Large intestine (tissue), 3 donors: ENCODE measurements at regions not wholly inside any gene's neighbourhood (a gene's known extent, or its start where the extent isn't known, plus 50 kb on each side); places are given as distances from the start of the nearest gene placed in this dataset.

Experiments
- DNase-seq, 2 donors: peaks; one replicate each; pipeline versions ENCODE4 v3.0.0 to v3.0.0-alpha.2; 2013
- H3K27ac ChIP-seq: one replicate; pipeline ENCODE4 v1.5.1; 2013; ENCODE audit warnings: low read length
- H3K27me3 ChIP-seq: 2 replicates; pipeline ENCODE4 v1.6.1; 2013; ENCODE audit warnings: low read length; ENCODE audit not compliant: control insufficient read depth, insufficient read depth
- H3K36me3 ChIP-seq: 2 replicates; pipeline ENCODE4 v1.6.1; 2013; ENCODE audit warnings: low read length; ENCODE audit not compliant: control insufficient read depth, insufficient read depth
- H3K4me1 ChIP-seq: one replicate; pipeline ENCODE4 v1.6.1; 2013; ENCODE audit warnings: low read length; ENCODE audit not compliant: control insufficient read depth, insufficient read depth
- H3K4me3 ChIP-seq: one replicate; pipeline ENCODE4 v1.5.1; 2013; ENCODE audit warnings: low read length
- H3K9me3 ChIP-seq: one replicate; pipeline ENCODE4 v1.6.1; 2013; ENCODE audit warnings: mild to moderate bottlenecking, low read depth, low read length, moderate library complexity; ENCODE audit not compliant: control insufficient read depth
- WGBS: methylation state at CpG from one replicate; pipeline ENCODE4 v1.1.5; 2013; ENCODE audit warnings: low lambda C conversion rate; ENCODE audit not compliant: insufficient coverage; 5-methylcytosine and 5-hydroxymethylcytosine counted together

DNA sequence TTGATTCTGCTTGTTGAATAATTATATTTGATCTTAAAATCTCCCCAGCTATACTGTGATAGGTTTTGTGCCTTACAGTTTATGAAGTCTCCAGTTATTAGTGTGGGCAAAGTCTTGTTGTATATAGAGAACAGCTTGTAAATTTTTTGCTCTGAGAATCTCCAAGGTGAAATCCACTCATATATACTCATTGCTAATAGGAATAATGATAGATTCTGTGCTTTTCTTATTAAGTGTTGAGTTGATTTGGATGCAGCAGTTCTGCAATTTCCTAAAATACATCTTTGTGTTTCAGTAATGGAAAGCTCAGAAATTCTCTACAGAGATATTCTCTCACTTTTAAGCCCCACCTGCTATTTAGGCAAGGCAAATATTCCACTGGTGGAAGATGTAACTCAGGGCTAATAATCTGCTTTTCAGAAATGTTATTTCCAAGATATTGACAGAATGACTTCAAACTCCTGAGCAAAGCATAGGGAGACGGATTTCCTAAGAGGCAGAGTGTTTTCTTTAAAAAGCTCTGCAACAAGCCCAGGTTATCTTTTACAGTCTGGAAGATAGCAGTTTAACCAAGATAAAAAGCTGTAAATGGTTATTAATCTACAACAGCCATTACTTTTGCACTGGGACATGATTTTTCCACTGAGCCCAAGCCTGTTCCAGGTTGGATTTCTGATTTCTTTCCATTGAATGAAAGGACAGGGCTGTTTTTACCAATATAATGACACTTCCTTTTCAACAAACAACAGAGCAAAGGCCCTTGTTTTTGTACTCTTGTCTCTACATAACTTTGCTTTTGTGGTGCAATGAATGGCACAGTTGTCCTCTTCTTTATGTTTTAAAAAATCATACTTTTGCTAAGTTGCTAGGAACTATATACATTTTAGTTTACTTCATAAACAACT lies 239.9 kb upstream of the ATP2B1 start:
- peak overlapping the region; percentile 98 for H3K27ac ChIP-seq
- DNase-seq: peak; percentile 40 to 76
- no peaks in the 10 kb centered on the region for H3K9me3 ChIP-seq
- H3K4me1 ChIP-seq: peaks cover 59% of the 10 kb centered on the region
- WGBS: no CpG with 5 or more reads among the region's 1 CpG
- no peaks in the 10 kb centered on the region for H3K27me3 ChIP-seq
- H3K4me3 ChIP-seq: no peak overlapping the region
- no peaks in the 10 kb centered on the region for H3K36me3 ChIP-seq

GRCh38 chr12:89947437-89948270 lies 239.0 kb upstream of the ATP2B1 start:
- Histone ChIP-seq H3K4me1 (peaks cover 66% of the 10 kb centered on the region), H3K36me3 (no peaks in the 10 kb centered on the region), H3K27me3 (no peaks in the 10 kb centered on the region), H3K27ac (peak overlapping the region; percentile 98), H3K9me3 (no peaks in the 10 kb centered on the region), H3K4me3 (peak overlapping the region; percentile 20)
- WGBS: 43% methylated on average over 2 of the region's 5 CpGs
- DNase-seq: peak; percentile 75 to 89

DNA sequence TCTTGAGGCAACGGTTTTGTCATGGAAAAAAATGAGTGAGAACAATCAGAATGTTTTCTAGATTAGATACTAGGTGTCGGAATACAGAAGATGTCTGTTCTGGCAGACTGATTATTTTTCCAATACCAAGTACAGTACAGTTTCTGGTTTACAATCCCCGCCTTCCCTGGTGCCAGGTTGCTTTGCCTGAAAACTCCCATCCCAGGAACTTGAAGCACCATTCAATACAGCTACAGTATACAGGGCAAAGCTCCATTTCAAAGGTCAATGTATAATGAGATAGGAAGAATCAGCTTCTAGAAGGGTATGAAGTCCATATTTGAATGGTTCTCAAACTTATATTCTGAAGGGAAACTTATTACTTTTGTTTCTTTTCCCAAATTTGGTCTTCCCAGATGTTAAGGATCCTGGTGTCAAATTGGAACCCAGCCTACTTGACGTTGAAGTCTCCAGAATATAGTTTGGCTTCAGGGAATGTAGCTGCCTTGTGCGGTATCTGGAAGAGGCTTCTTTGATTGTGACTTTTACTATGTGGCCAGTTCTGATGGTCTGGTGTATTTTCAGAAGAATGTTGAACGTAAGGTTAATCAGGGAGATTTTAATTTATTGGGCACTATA lies 238.0 kb upstream of the ATP2B1 start:
- Histone ChIP-seq H3K4me1 (peaks cover 63% of the 10 kb centered on the region), H3K36me3 (no peaks in the 10 kb centered on the region), H3K4me3 (no peak overlapping the region), H3K9me3 (no peaks in the 10 kb centered on the region), H3K27me3 (no peaks in the 10 kb centered on the region), H3K27ac (peak overlapping the region; percentile 98)
- WGBS: 49% methylated on average over 2 of the region's 6 CpGs
- DNase-seq: peak; percentile 80 to 91

GRCh38 chr12:89945123-89945522 lies 236.5 kb upstream of the ATP2B1 start:
- peak overlapping the region; percentile 98 for H3K27ac ChIP-seq
- no peaks in the 10 kb centered on the region for H3K36me3 ChIP-seq
- DNase-seq: no peak
- no peaks in the 10 kb centered on the region for H3K27me3 ChIP-seq
- no peaks in the 10 kb centered on the region for H3K9me3 ChIP-seq
- H3K4me3 ChIP-seq: no peak overlapping the region
- H3K4me1 ChIP-seq: peaks cover 56% of the 10 kb centered on the region

GRCh38 chr12:89943463-89943862 lies 234.8 kb upstream of the ATP2B1 start:
- no peaks in the 10 kb centered on the region for H3K9me3 ChIP-seq
- H3K27ac ChIP-seq: peak overlapping the region; percentile 98
- H3K4me3 ChIP-seq: no peak overlapping the region
- H3K36me3 ChIP-seq: no peaks in the 10 kb centered on the region
- H3K27me3 ChIP-seq: no peaks in the 10 kb centered on the region
- H3K4me1 ChIP-seq: peaks cover 55% of the 10 kb centered on the region
- DNase-seq: peak in 1 of 2 donors; percentile 32

DNA sequence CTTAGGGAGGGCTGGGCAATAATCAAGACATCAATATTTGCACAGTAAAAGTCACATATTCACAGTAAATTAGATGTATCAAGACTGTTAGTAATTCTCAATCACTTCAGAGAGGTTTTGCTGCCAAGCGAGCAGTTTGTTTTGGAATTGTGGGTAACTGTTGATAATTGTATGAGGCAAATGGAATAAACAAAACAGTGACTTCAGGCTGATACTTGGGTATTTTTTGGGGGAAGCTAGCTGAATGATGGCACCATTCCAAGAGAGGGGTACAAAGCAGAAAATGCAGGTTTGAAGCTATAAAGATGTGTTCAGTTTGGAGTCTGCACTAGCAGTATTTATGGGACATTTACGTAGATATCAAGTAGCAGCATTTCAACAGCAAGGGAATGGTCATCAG lies 232.8 kb upstream of the ATP2B1 start:
- no peak for DNase-seq
- H3K4me1 ChIP-seq: peaks cover 37% of the 10 kb centered on the region
- H3K36me3 ChIP-seq: no peaks in the 10 kb centered on the region
- no peak overlapping the region for H3K4me3 ChIP-seq
- 100% methylated on average over 1 of the region's 2 CpGs for WGBS
- no peak overlapping the region for H3K27ac ChIP-seq
- no peaks in the 10 kb centered on the region for H3K9me3 ChIP-seq
- no peaks in the 10 kb centered on the region for H3K27me3 ChIP-seq

DNA sequence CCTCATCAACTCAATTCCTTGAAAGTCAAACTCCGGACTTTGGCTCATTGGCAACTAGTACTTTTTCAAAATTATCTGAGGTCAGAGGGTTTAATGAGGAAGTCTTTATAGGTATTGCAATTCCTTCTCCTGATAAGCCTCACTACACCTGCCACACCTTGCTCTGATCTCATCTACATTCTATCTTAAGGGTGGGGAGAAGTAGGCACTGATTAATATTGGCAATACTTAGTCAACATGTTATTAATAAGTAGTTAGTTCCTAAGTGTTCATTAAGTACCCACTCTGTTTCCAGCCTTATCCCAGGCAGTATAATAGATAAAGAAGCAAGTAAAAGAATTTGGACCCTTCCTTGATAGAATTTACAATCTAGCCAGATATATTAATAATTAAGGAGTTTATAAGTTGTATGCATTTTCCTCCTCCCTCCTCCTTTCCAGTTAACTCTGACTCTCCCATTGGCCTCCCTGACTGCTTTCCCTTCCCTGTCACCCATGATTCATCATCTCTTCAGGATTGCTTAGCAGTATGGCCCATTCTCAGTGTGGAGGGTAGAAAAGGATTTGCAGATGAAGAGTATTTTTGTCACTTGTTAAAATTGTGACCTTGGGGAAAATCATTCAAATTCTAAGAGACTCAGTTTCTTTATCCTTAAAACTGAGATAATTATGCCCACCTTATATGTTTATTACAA lies 231.0 kb upstream of the ATP2B1 start:
- no peak overlapping the region for H3K4me3 ChIP-seq
- peaks cover 28% of the 10 kb centered on the region for H3K4me1 ChIP-seq
- H3K36me3 ChIP-seq: no peaks in the 10 kb centered on the region
- WGBS: no CpG with 5 or more reads among the region's 1 CpG
- peak; percentile 65 to 86 for DNase-seq
- H3K27ac ChIP-seq: peak overlapping the region; percentile 64
- no peaks in the 10 kb centered on the region for H3K9me3 ChIP-seq
- no peaks in the 10 kb centered on the region for H3K27me3 ChIP-seq

DNA sequence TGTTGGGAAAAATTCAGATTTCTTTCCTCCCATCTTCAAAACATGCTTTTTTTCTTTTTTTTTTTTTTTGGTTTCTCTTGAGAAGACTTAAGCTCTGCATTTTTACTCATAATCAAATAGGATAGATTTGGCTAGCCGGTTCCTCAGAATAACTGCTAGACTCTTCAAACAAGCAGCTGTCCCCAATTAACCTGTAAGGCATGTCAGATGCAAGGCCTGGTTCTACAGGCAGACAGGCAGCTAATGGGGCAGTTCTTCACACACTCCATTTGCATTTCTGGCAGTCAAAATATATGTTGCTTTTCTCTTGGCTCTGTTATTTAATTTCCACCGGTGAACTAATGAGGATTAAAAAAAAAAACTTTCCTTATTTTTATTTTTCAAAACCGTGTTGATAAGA lies 228.0 kb upstream of the ATP2B1 start:
- no peaks in the 10 kb centered on the region for H3K36me3 ChIP-seq

GRCh38 chr12:89935850-89936249 lies 227.2 kb upstream of the ATP2B1 start:
- WGBS: no CpG with 5 or more reads among the region's 6 CpGs

More for the DNA sequence above, 228.0 kb upstream of the ATP2B1 start:
- WGBS: 100% methylated on average over 2 of the region's 3 CpGs
- H3K27me3 ChIP-seq: no peaks in the 10 kb centered on the region
- DNase-seq: no peak
- no peaks in the 10 kb centered on the region for H3K9me3 ChIP-seq
- no peak overlapping the region for H3K4me3 ChIP-seq
- peaks cover 9% of the 10 kb centered on the region for H3K4me1 ChIP-seq
- no peak overlapping the region for H3K27ac ChIP-seq

DNA sequence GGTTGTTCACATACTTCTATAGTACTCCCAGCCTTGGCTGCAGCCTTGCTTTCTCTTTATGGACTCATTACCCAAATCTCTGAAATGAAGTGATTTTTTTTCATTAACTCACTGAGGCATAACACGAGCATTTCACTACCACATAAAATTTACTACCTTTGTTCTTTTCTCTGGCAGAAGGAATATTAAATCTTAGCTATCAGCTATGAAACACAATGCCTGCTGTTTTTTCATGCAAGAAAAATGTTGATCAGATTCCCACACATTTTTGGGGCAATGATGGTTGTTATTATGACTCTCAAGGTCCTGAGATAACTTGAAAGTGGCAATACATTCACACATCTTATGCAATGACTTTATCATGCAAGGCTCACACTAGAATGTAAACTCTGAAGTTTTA lies 225.3 kb upstream of the ATP2B1 start:
- H3K4me3 ChIP-seq: no peak overlapping the region
- peak in 1 of 2 donors; percentile 27 for DNase-seq
- no peaks in the 10 kb centered on the region for H3K9me3 ChIP-seq
- peaks cover 3% of the 10 kb centered on the region for H3K4me1 ChIP-seq
- H3K36me3 ChIP-seq: no peaks in the 10 kb centered on the region
- 57% methylated on average over 1 of the region's 1 CpG for WGBS
- peak overlapping the region; percentile 13 for H3K27ac ChIP-seq
- no peaks in the 10 kb centered on the region for H3K27me3 ChIP-seq

More at GRCh38 chr12:89935850-89936249, 227.2 kb upstream of the ATP2B1 start:
- Histone ChIP-seq H3K9me3 (no peaks in the 10 kb centered on the region), H3K4me1 (peaks cover 9% of the 10 kb centered on the region), H3K27ac (no peak overlapping the region), H3K4me3 (no peak overlapping the region), H3K27me3 (no peaks in the 10 kb centered on the region), H3K36me3 (no peaks in the 10 kb centered on the region)
- DNase-seq: no peak
